Natural killer cell (primary cell): ENCODE measurements at regions not wholly inside any gene's neighbourhood (a gene's known extent, or its start where the extent isn't known, plus 50 kb on each side); places are given as distances from the start of the nearest gene placed in this dataset.

Source experiments
- ATAC-seq, 3 donors: fragments of 150-1000 bp in 2 of 3; fragments of 200-7000 bp in 1 of 3; cut with Tn5 transposase; 1 replicate in 1 of 3; 2 replicates in 2 of 3; pipeline ENCODE4 v1.10.0; 2021; ENCODE audit warnings: mild to moderate bottlenecking in 2 of 3, moderate library complexity in 2 of 3
- DNase-seq, 2 donors: peaks; one replicate each; pipeline versions ENCODE4 v3.0.0 to v3.0.0-alpha.2; 2013 to 2021; ENCODE audit warnings: mixed read lengths in 1 of 2
- H3K27ac ChIP-seq: one replicate; pipeline ENCODE4 v1.5.1; 2013; ENCODE audit warnings: mild to moderate bottlenecking, low read length
- H3K27me3 ChIP-seq: one replicate; pipeline ENCODE4 v1.6.1; 2013; ENCODE audit warnings: low read length; ENCODE audit not compliant: control insufficient read depth, insufficient read depth
- H3K36me3 ChIP-seq: one replicate; pipeline ENCODE4 v1.6.1; 2013; ENCODE audit warnings: low read length; ENCODE audit not compliant: control insufficient read depth, insufficient read depth
- H3K4me1 ChIP-seq: one replicate; pipeline ENCODE4 v1.6.1; 2013; ENCODE audit warnings: low read length; ENCODE audit not compliant: control insufficient read depth, insufficient read depth
- H3K4me3 ChIP-seq: one replicate; pipeline ENCODE4 v1.5.1; 2013; ENCODE audit warnings: low read length
- H3K9me3 ChIP-seq: one replicate; pipeline ENCODE4 v1.6.1; 2013; ENCODE audit warnings: low read length; ENCODE audit not compliant: control insufficient read depth, insufficient read depth
- H3K27ac Mint-ChIP-seq, 2 donors: one replicate each; pipeline ENCODE4 v1.8.0; 2022; ENCODE audit warnings: mild to moderate bottlenecking in 2 of 2, mixed read lengths in 2 of 2, moderate library complexity in 1 of 2
- H3K27me3 Mint-ChIP-seq, 2 donors: one replicate each; pipeline ENCODE4 v1.8.0; 2022; ENCODE audit warnings: low read depth in 2 of 2, mixed read lengths in 2 of 2
- H3K36me3 Mint-ChIP-seq: one replicate; pipeline ENCODE4 v1.8.0; 2022; ENCODE audit warnings: mixed read lengths
- H3K4me1 Mint-ChIP-seq, 2 donors: one replicate each; pipeline ENCODE4 v1.8.0; 2022; ENCODE audit warnings: mixed read lengths in 2 of 2
- H3K4me3 Mint-ChIP-seq: one replicate; pipeline ENCODE4 v1.8.0; 2022; ENCODE audit warnings: mild to moderate bottlenecking, moderate library complexity, mixed read lengths
- H3K9me3 Mint-ChIP-seq, 2 donors: one replicate each; pipeline ENCODE4 v1.8.0; 2022; ENCODE audit warnings: mixed read lengths in 2 of 2
- CTCF ChIP-seq: fragments of 200-600 bp; IDR thresholded peaks from one replicate; pipeline ENCODE4 v1.8.0; 2022; ENCODE audit warnings: antibody characterized with exemption
- whole genome bisulfite sequencing: methylation state at CpG from one replicate; pipeline ENCODE4 v1.1.7; 2013; ENCODE audit warnings: missing lambda C conversion rate; ENCODE audit not compliant: insufficient coverage; 5-methylcytosine and 5-hydroxymethylcytosine counted together
- intact Hi-C: fragments of 100-400 bp; cut with micrococcal nuclease; formaldehyde crosslinking; loops from one replicate; pipeline ENCODE4 v1.14.2; 2022

- DNase-seq, result no peak
- H3K36me3 ChIP-seq, result no peaks in the 10 kb centered on the region
- intact Hi-C loops, result no loop called here
- peaks cover 13% of the 10 kb centered on the region for H3K4me1 ChIP-seq
- no peak overlapping the region for H3K4me3 ChIP-seq
- Mint-ChIP-seq H3K27me3 (no peaks in the 10 kb centered on the region), H3K27ac (no peak overlapping the region), H3K4me1 (peaks cover 14 to 18% of the 10 kb centered on the region in 2 donors), H3K4me3 (no peak overlapping the region), H3K36me3 (no peaks in the 10 kb centered on the region), H3K9me3 (no peaks in the 10 kb centered on the region)
- H3K27me3 ChIP-seq, result no peaks in the 10 kb centered on the region
- H3K27ac ChIP-seq, result no peak overlapping the region
- WGBS, result 73% methylated on average over 1 of the region's 1 CpG
- no peaks in the 10 kb centered on the region for H3K9me3 ChIP-seq
- TF ChIP-seq CTCF, result no peak
- no peak for ATAC-seq
These were observed 193.7 kb downstream of the MIAT start for GRCh38 chr22:26851125-26851524.

- Mint-ChIP-seq H3K4me3 (no peak overlapping the region), H3K4me1 (peaks cover 4 to 8% of the 10 kb centered on the region in 2 donors), H3K36me3 (no peaks in the 10 kb centered on the region), H3K27ac (no peak overlapping the region), H3K9me3 (no peaks in the 10 kb centered on the region), H3K27me3 (no peaks in the 10 kb centered on the region)
- no peak overlapping the region for H3K27ac ChIP-seq
- DNase-seq, result no peak
- no peaks in the 10 kb centered on the region for H3K27me3 ChIP-seq
- H3K9me3 ChIP-seq, result no peaks in the 10 kb centered on the region
- intact Hi-C loops, result no loop called here
- no peak for ATAC-seq
- H3K4me1 ChIP-seq, result peaks cover 3% of the 10 kb centered on the region
- no peaks in the 10 kb centered on the region for H3K36me3 ChIP-seq
- no peak for TF ChIP-seq CTCF
- WGBS, result 80% methylated on average over 6 of the region's 6 CpGs
- H3K4me3 ChIP-seq, result no peak overlapping the region
These were observed 194.8 kb downstream of the MIAT start for GRCh38 chr22:26852176-26852575.

GRCh38 chr22:26853071-26853470 is 195.7 kb downstream of the MIAT start:
- 91% methylated on average over 2 of the region's 4 CpGs for WGBS
- Histone ChIP-seq H3K4me3 (no peak overlapping the region), H3K9me3 (no peaks in the 10 kb centered on the region), H3K27me3 (no peaks in the 10 kb centered on the region), H3K4me1 (no peaks in the 10 kb centered on the region), H3K27ac (no peak overlapping the region), H3K36me3 (no peaks in the 10 kb centered on the region)
- DNase-seq (no peak), ATAC-seq (no peak)
- intact Hi-C loops, result no loop called here
- Mint-ChIP-seq H3K27me3 (no peaks in the 10 kb centered on the region), H3K36me3 (no peaks in the 10 kb centered on the region), H3K4me3 (no peak overlapping the region), H3K27ac (no peak overlapping the region), H3K9me3 (no peaks in the 10 kb centered on the region), H3K4me1 (no peaks in the 10 kb centered on the region)
- TF ChIP-seq CTCF, result no peak

GRCh38 chr22:26853495-26853894 is 196.1 kb downstream of the MIAT start:
- Mint-ChIP-seq H3K4me3 (no peak overlapping the region), H3K27ac (no peak overlapping the region), H3K4me1 (no peaks in the 10 kb centered on the region), H3K36me3 (no peaks in the 10 kb centered on the region), H3K9me3 (no peaks in the 10 kb centered on the region), H3K27me3 (no peaks in the 10 kb centered on the region)
- Histone ChIP-seq H3K27me3 (no peaks in the 10 kb centered on the region), H3K4me1 (no peaks in the 10 kb centered on the region), H3K4me3 (no peak overlapping the region), H3K36me3 (no peaks in the 10 kb centered on the region), H3K9me3 (no peaks in the 10 kb centered on the region), H3K27ac (no peak overlapping the region)
- intact Hi-C loops, result no loop called here
- ATAC-seq, result no peak
- no peak for TF ChIP-seq CTCF
- DNase-seq, result no peak
- 94% methylated on average over 1 of the region's 2 CpGs for WGBS
